ENCODE measurements at regions not wholly inside any gene's neighbourhood (a gene's known extent, or its start where the extent isn't known, plus 50 kb on each side); places are given as distances from the start of the nearest gene placed in this dataset.

DNA sequence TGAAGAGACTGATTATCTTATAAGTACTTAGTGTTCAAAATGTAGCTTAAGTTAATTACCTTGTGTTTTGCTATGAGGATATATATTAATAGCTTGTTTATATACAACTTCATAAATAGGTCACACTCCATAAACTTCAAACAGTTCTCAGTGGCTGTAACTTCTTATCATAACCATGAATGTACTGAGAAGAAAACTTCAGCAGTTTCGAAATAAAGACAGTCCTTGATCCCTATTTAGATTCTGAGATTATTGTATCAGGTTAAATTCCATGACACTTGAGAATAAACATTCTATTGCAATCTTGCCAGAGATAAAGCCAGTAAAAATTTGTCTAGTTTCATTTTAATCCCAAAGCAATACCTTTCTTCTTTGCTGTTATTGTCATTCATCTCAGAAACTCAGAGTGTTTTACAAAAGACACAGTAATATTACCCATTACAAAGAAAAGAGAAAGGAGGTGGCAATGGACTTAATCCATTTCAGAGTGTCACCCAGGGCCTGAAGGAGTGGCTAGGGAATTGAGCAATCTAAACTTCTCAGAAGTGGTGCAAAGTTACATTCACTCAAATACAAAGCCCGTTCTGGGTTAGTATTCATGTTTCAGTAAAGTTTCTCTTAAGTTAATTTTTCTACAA, 403.6 kb downstream of the SEMA3D start:
- TF ChIP-seq, protein P1, sequence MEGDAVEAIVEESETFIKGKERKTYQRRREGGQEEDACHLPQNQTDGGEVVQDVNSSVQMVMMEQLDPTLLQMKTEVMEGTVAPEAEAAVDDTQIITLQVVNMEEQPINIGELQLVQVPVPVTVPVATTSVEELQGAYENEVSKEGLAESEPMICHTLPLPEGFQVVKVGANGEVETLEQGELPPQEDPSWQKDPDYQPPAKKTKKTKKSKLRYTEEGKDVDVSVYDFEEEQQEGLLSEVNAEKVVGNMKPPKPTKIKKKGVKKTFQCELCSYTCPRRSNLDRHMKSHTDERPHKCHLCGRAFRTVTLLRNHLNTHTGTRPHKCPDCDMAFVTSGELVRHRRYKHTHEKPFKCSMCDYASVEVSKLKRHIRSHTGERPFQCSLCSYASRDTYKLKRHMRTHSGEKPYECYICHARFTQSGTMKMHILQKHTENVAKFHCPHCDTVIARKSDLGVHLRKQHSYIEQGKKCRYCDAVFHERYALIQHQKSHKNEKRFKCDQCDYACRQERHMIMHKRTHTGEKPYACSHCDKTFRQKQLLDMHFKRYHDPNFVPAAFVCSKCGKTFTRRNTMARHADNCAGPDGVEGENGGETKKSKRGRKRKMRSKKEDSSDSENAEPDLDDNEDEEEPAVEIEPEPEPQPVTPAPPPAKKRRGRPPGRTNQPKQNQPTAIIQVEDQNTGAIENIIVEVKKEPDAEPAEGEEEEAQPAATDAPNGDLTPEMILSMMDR (IDR thresholded peaks at IDR 0.05; ENCODE audit: insufficient read depth, low read length, severe bottlenecking): no peak
- Histone ChIP-seq H3K4me3 (ENCODE audit: low read depth, low read length) (no peak overlapping the region), H3K27me3 (ENCODE audit: control insufficient read depth, insufficient read depth, low read length) (no peaks in the 10 kb centered on the region), H3K36me3 (ENCODE audit: control insufficient read depth, insufficient read depth, low read length) (no peaks in the 10 kb centered on the region)
- DNase-seq (ENCODE audit: low read depth): peak; percentile 26
- no peak for FAIRE-seq

- FAIRE-seq: no peak
- H3K36me3 ChIP-seq (ENCODE audit: control insufficient read depth, insufficient read depth, low read length): no peaks in the 10 kb centered on the region
- no peak for DNase-seq (ENCODE audit: low read depth)
- H3K4me3 ChIP-seq (ENCODE audit: low read depth, low read length): no peak overlapping the region
- no peaks in the 10 kb centered on the region for H3K27me3 ChIP-seq (ENCODE audit: control insufficient read depth, insufficient read depth, low read length)
- TF ChIP-seq, protein P1 (IDR thresholded peaks at IDR 0.05; ENCODE audit: insufficient read depth, low read length, severe bottlenecking): no peak
Measured at GRCh38 chr7:84781838-84782237, 405.0 kb downstream of the SEMA3D start.

- DNase-seq (ENCODE audit: low read depth) (no peak), FAIRE-seq (no peak)
- TF ChIP-seq, protein P1 (IDR thresholded peaks at IDR 0.05; ENCODE audit: insufficient read depth, low read length, severe bottlenecking): no peak
- no peak overlapping the region for H3K4me3 ChIP-seq (ENCODE audit: low read depth, low read length)
- H3K27me3 ChIP-seq (ENCODE audit: control insufficient read depth, insufficient read depth, low read length): no peaks in the 10 kb centered on the region
- H3K36me3 ChIP-seq (ENCODE audit: control insufficient read depth, insufficient read depth, low read length): no peaks in the 10 kb centered on the region
Measured at GRCh38 chr7:84780158-84781124, 406.4 kb downstream of the SEMA3D start.

DNA sequence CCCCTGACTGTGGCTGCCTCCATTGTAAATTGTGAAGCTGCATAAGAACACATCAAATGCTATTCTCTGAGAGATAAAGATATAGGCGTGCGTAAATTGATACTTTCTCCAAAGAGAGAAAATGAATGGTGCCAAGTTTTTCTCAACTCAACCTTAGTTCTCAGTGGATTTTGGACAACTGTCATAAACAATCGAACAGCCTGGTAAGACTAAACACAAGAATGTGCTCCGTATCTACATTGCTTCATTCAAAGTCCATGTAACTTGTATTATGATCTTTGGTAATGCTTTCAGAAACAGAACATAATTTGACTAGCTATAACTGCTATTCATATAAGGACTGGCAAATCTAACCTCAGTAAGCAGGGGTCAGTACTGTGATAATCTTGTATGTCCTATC, 429.1 kb downstream of the SEMA3D start:
- DNase-seq (ENCODE audit: low read depth) (no peak), FAIRE-seq (no peak)
- TF ChIP-seq, protein P1 (IDR thresholded peaks at IDR 0.05; ENCODE audit: insufficient read depth, low read length, severe bottlenecking): no peak
- H3K4me3 ChIP-seq (ENCODE audit: low read depth, low read length): no peak overlapping the region
- no peaks in the 10 kb centered on the region for H3K36me3 ChIP-seq (ENCODE audit: control insufficient read depth, insufficient read depth, low read length)
- no peaks in the 10 kb centered on the region for H3K27me3 ChIP-seq (ENCODE audit: control insufficient read depth, insufficient read depth, low read length)

DNA sequence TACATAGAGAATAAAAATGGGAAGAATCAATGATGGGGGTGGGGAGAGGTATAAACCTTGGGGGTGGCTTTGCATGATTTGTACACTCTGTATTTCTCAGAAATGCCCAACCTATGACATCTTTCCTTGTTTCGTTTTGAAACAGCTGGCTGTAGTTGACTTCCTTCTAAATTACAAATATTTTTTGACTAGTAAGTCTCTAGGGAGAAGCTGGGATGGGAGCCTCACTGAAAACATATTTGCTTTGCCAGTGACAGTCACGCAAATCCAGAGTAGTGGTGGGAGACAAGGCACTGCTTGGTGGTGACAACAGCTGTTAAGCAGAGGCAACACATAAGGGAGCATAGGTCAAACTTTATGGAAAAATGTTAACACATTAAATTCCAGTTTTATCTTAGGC, 440.5 kb downstream of the SEMA3D start:
- DNase-seq (ENCODE audit: low read depth) (no peak), FAIRE-seq (no peak)
- Histone ChIP-seq H3K4me3 (ENCODE audit: low read depth, low read length) (no peak overlapping the region), H3K27me3 (ENCODE audit: control insufficient read depth, insufficient read depth, low read length) (no peaks in the 10 kb centered on the region), H3K36me3 (ENCODE audit: control insufficient read depth, insufficient read depth, low read length) (no peaks in the 10 kb centered on the region)
- TF ChIP-seq, protein P1 (IDR thresholded peaks at IDR 0.05; ENCODE audit: insufficient read depth, low read length, severe bottlenecking): no peak

Measured in bronchial epithelial cell (primary cell).